WERI-Rb-1 (cell line): ENCODE measurements at regions not wholly inside any gene's neighbourhood (a gene's known extent, or its start where the extent isn't known, plus 50 kb on each side); places are given as distances from the start of the nearest gene placed in this dataset.

Source experiments
- DNase-seq: peaks from one replicate; pipeline ENCODE4 v3.0.0-alpha.2; 2020
- H3K27ac ChIP-seq: fragments of 250-450 bp; sonication (Bioruptor Pico); 2 replicates; pipeline ENCODE4 v1.5.1; 2020; ENCODE audit warnings: mild to moderate bottlenecking, moderate library complexity
- H3K27me3 ChIP-seq: fragments of 250-450 bp; sonication (Bioruptor Pico); 2 replicates; pipeline ENCODE4 v1.5.1; 2021; ENCODE audit warnings: mild to moderate bottlenecking, low read depth, moderate library complexity; ENCODE audit not compliant: insufficient read depth, severe bottlenecking
- H3K36me3 ChIP-seq: fragments of 250-450 bp; sonication (Bioruptor Pico); 2 replicates; pipeline ENCODE4 v1.5.1; 2020; ENCODE audit warnings: mild to moderate bottlenecking, moderate library complexity
- H3K4me3 ChIP-seq: 2 replicates; pipeline ENCODE4 v1.5.1; 2011; ENCODE audit warnings: low read depth, mild to moderate bottlenecking, control low read depth, low read length
- H3K9me3 ChIP-seq: fragments of 250-450 bp; sonication (Bioruptor Pico); 2 replicates; pipeline ENCODE4 v1.5.1; 2021; ENCODE audit warnings: mild to moderate bottlenecking, moderate library complexity; ENCODE audit not compliant: severe bottlenecking
- TF ChIP-seq, protein P1 (sequence below): IDR thresholded peaks from 2 replicates; pipeline ENCODE4 v1.5.1; 2011; ENCODE audit warnings: low read depth, mild to moderate bottlenecking, control low read depth, inconsistent platforms, low read length

DNA sequence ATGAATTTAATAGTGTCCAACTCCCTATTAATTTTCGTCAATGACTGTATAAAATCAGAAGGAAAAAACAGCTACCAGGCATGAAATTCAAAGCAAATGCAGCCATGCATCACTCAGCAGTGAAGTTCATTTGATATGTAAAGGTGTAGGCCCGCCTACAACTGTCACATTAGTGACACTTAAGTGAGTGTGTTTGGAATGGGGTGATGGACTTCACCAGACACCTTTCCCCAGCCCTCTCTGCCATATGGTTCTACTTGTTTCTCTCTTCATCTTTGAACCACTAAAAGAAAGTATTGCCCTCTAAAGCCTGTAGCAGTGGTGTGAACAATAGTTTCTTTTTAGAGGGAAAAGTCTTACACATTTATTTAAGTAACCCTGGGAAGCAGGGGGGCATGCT, 124.0 kb downstream of the SIPA1L2 start:
- no peaks in the 10 kb centered on the region for H3K36me3 ChIP-seq

DNA sequence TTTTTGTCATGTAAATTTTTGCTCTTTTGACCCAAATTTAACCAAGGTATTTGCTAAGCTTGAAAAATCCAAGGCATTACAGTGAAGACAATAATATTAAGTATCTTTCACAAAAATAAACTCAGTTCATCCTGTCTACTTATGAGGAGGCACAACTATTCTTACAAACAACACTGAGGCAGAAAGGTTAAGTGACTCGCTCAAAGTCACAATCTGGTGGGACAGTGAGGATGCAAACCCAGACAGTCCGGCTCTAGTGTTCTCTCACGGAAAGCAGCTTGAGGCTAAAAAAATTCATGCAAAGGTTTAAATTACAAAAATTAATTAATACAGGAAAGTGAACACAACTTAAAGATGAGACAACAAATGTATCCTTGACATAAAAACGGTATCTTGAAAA, 125.3 kb downstream of the SIPA1L2 start:
- H3K27ac ChIP-seq, result no peak overlapping the region
- no peak overlapping the region for H3K4me3 ChIP-seq
- TF ChIP-seq, protein P1, sequence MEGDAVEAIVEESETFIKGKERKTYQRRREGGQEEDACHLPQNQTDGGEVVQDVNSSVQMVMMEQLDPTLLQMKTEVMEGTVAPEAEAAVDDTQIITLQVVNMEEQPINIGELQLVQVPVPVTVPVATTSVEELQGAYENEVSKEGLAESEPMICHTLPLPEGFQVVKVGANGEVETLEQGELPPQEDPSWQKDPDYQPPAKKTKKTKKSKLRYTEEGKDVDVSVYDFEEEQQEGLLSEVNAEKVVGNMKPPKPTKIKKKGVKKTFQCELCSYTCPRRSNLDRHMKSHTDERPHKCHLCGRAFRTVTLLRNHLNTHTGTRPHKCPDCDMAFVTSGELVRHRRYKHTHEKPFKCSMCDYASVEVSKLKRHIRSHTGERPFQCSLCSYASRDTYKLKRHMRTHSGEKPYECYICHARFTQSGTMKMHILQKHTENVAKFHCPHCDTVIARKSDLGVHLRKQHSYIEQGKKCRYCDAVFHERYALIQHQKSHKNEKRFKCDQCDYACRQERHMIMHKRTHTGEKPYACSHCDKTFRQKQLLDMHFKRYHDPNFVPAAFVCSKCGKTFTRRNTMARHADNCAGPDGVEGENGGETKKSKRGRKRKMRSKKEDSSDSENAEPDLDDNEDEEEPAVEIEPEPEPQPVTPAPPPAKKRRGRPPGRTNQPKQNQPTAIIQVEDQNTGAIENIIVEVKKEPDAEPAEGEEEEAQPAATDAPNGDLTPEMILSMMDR, result no peak
- DNase-seq, result no peak
- no peaks in the 10 kb centered on the region for H3K36me3 ChIP-seq
- H3K9me3 ChIP-seq, result no peaks in the 10 kb centered on the region
- H3K27me3 ChIP-seq, result no peaks in the 10 kb centered on the region

More for the DNA sequence above, 124.0 kb downstream of the SIPA1L2 start:
- TF ChIP-seq, protein P1, result no peak
- no peak overlapping the region for H3K4me3 ChIP-seq
- H3K27ac ChIP-seq, result no peak overlapping the region
- H3K27me3 ChIP-seq, result no peaks in the 10 kb centered on the region
- H3K9me3 ChIP-seq, result no peaks in the 10 kb centered on the region
- no peak for DNase-seq

DNA sequence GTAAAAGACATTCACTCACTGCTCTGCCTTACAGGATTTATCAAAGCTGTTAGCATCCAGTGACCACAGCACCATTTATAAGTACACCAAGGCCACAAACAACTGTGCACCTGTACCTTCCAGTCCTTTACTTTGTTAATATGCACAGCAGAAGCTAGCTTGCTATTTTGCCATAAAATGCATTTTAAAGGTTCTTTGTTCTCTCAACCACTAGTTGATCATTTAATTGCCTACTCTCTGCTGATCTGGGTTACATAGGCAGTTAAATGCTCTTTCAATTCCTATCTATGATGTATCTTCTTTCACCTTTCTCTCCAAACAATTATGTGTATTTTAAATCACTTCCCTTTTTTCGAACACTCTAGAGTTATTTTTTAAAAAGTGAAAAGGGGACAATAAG, 126.4 kb downstream of the SIPA1L2 start:
- DNase-seq, result no peak
- TF ChIP-seq, protein P1, result no peak
- Histone ChIP-seq H3K27me3 (no peaks in the 10 kb centered on the region), H3K4me3 (no peak overlapping the region), H3K27ac (no peak overlapping the region), H3K36me3 (no peaks in the 10 kb centered on the region), H3K9me3 (no peaks in the 10 kb centered on the region)

DNA sequence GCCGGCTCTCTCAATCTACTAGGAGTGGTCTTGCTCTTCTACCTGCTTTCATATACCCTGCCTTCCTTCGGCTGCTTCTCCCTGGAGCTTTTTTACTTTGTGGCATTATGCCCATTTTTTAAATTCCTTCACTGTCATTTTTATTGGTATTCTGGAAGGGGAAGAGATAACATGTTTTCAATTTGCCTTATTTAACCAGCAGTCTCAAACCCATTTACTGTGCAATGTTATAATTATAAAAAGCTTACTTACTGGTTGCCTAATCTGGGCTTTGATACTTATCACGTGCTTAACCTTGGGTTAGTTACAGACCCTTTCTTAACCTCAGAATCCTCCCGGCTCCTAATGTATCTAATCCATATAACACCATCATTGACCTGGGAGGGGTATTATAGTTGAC, 128.1 kb downstream of the SIPA1L2 start:
- no peaks in the 10 kb centered on the region for H3K36me3 ChIP-seq

DNA sequence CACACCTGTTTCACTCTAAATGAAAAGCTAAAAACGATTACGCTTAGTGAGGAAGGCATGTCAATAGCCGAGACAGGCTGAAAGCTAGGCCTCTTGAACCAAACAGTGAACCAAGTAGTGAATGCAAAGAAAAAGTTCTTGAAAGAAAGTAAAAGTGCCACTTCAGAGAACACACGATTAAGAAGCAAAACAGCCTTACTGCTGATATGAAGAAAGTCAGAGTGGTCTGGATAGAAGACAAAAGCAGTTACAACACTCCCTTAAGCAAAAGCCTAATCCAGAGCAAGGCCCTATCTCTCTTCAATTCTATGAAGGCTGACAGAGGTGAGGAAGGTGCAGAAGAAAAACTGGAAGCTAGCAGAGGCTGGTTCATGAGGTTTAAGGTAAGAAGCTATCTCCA, 130.7 kb downstream of the SIPA1L2 start:
- H3K27me3 ChIP-seq, result no peaks in the 10 kb centered on the region
- no peaks in the 10 kb centered on the region for H3K36me3 ChIP-seq
- DNase-seq, result no peak
- no peak overlapping the region for H3K27ac ChIP-seq
- TF ChIP-seq, protein P1, result no peak
- H3K9me3 ChIP-seq, result no peaks in the 10 kb centered on the region
- no peak overlapping the region for H3K4me3 ChIP-seq

More for the DNA sequence above, 128.1 kb downstream of the SIPA1L2 start:
- Histone ChIP-seq H3K4me3 (no peak overlapping the region), H3K27ac (no peak overlapping the region), H3K27me3 (no peaks in the 10 kb centered on the region), H3K9me3 (no peaks in the 10 kb centered on the region)
- TF ChIP-seq, protein P1, result no peak
- DNase-seq, result no peak

DNA sequence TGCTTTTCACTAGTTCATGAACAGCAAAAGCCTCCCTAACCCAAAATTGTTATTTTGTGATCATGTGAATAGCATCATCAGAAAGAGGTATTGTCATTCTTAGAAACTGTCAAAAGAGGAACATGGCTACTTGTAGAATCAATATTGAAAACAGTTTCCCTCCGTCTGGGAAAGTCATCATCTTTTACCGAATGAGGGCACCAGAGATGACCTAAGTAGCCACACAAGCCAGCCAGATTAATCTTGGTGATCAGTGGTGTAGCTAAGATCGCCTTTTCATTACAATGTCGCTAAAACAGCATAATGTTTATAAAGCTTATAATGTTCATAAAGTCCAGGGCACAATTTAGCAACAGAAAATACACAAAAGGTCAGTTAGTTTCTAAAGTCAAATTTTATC, 136.1 kb downstream of the SIPA1L2 start:
- Histone ChIP-seq H3K9me3 (no peaks in the 10 kb centered on the region), H3K36me3 (no peaks in the 10 kb centered on the region), H3K4me3 (no peak overlapping the region), H3K27ac (no peak overlapping the region), H3K27me3 (no peaks in the 10 kb centered on the region)
- TF ChIP-seq, protein P1, result no peak
- DNase-seq, result no peak
